Smooth muscle cell (in vitro differentiated cells): ENCODE measurements at regions not wholly inside any gene's neighbourhood (a gene's known extent, or its start where the extent isn't known, plus 50 kb on each side); places are given as distances from the start of the nearest gene placed in this dataset.

ENCODE experiments used
- DNase-seq: peaks from one replicate; lab custom pipeline; 2025; ENCODE audit not compliant: unreplicated experiment; lab: John Stamatoyannopoulos, UW
- H2AFZ ChIP-seq: fragments of 200-600 bp; sonication (generic); 2 replicates; pipeline ENCODE4 v1.6.0; 2016; ENCODE audit warnings: antibody characterized with exemption, low read depth, mild to moderate bottlenecking
- H3F3A ChIP-seq: fragments of 200-600 bp; sonication (generic); 2 replicates; pipeline ENCODE4 v1.6.0; 2017; ENCODE audit warnings: antibody characterized with exemption, low read depth
- H3K27ac ChIP-seq: fragments of 200-600 bp; sonication (generic); 2 replicates; pipeline ENCODE4 v1.5.1; 2016; ENCODE audit warnings: low read depth, mild to moderate bottlenecking
- H3K27me3 ChIP-seq: fragments of 200-600 bp; sonication (generic); 2 replicates; pipeline ENCODE4 v1.6.1; 2016; ENCODE audit warnings: low read depth, mild to moderate bottlenecking
- H3K36me3 ChIP-seq: fragments of 200-600 bp; sonication (generic); 2 replicates; pipeline ENCODE4 v1.5.1; 2016; ENCODE audit warnings: low read depth
- H3K4me1 ChIP-seq: fragments of 200-600 bp; sonication (generic); 2 replicates; pipeline ENCODE4 v1.5.1; 2016; ENCODE audit warnings: low read depth
- H3K4me2 ChIP-seq: fragments of 200-600 bp; sonication (generic); 2 replicates; pipeline ENCODE4 v1.6.0; 2016; ENCODE audit warnings: mild to moderate bottlenecking
- H3K4me3 ChIP-seq: fragments of 200-600 bp; sonication (generic); 2 replicates; pipeline ENCODE4 v1.5.1; 2016; ENCODE audit warnings: mild to moderate bottlenecking
- H3K79me2 ChIP-seq: fragments of 200-600 bp; sonication (generic); 2 replicates; pipeline ENCODE4 v1.6.0; 2016; ENCODE audit warnings: low read depth, mild to moderate bottlenecking
- H3K9ac ChIP-seq: fragments of 200-600 bp; sonication (generic); 2 replicates; pipeline ENCODE4 v1.6.0; 2016; ENCODE audit warnings: low read depth
- H3K9me3 ChIP-seq: fragments of 200-600 bp; sonication (generic); replicated peaks from 2 replicates; pipeline ENCODE4 v1.5.1; 2016; ENCODE audit warnings: low read depth
- H4K20me1 ChIP-seq: fragments of 200-600 bp; sonication (generic); 2 replicates; pipeline ENCODE4 v1.6.0; 2016; ENCODE audit warnings: low read depth
- CTCF ChIP-seq: fragments of 200-600 bp; sonication (generic); IDR thresholded peaks from 2 replicates; pipeline ENCODE4 v1.5.1; 2017; ENCODE audit warnings: borderline replicate concordance, mild to moderate bottlenecking, antibody characterized with exemption; ENCODE audit not compliant: insufficient read depth, poor library complexity, severe bottlenecking
- WGBS: methylation state at CpG from one replicate; pipeline ENCODE4 v1.1.7; 2016; ENCODE audit warnings: low lambda C conversion rate; 5-methylcytosine and 5-hydroxymethylcytosine counted together

- Histone ChIP-seq H3K27ac (no peak overlapping the region), H3K9ac (no peak overlapping the region), H3K9me3 (no peaks in the 10 kb centered on the region), H3K4me2 (no peak overlapping the region), H4K20me1 (no peaks in the 10 kb centered on the region), H3K4me3 (no peak overlapping the region), H3K79me2 (no peaks in the 10 kb centered on the region), H3K36me3 (no peaks in the 10 kb centered on the region), H2AFZ (no peak overlapping the region), H3K27me3 (no peaks in the 10 kb centered on the region), H3F3A (peaks cover 33% of the 10 kb centered on the region), H3K4me1 (peaks cover 19% of the 10 kb centered on the region)
- 76% methylated on average over 10 of the region's 10 CpGs for WGBS
- peak; percentile 13 for TF ChIP-seq CTCF
- DNase-seq = no peak
Measured at GRCh38 chr10:121112579-121113384, 261.6 kb downstream of the WDR11 start.

- no peaks in the 10 kb centered on the region for H3K9me3 ChIP-seq
- H3K36me3 ChIP-seq = no peaks in the 10 kb centered on the region
- no peak overlapping the region for H3K9ac ChIP-seq
- H3K79me2 ChIP-seq = no peaks in the 10 kb centered on the region
- H3K27ac ChIP-seq = peak overlapping the region; percentile 34
- H3K4me2 ChIP-seq = peak overlapping the region; percentile 28
- no peak for DNase-seq
- TF ChIP-seq CTCF = no peak
- H3K27me3 ChIP-seq = no peaks in the 10 kb centered on the region
- H3F3A ChIP-seq = peaks cover 33% of the 10 kb centered on the region
- no peak overlapping the region for H3K4me3 ChIP-seq
- no peaks in the 10 kb centered on the region for H4K20me1 ChIP-seq
- peaks cover 19% of the 10 kb centered on the region for H3K4me1 ChIP-seq
- H2AFZ ChIP-seq = no peak overlapping the region
Measured at GRCh38 chr10:121113385-121113696, 262.2 kb downstream of the WDR11 start.

GRCh38 chr10:121113911-121114310, 262.7 kb downstream of the WDR11 start:
- H3K9me3 ChIP-seq = no peaks in the 10 kb centered on the region
- H3K9ac ChIP-seq = no peak overlapping the region
- H3K27ac ChIP-seq = peak overlapping the region; percentile 34
- no peak for DNase-seq
- no peak overlapping the region for H3K4me3 ChIP-seq
- H2AFZ ChIP-seq = no peak overlapping the region
- H3K27me3 ChIP-seq = no peaks in the 10 kb centered on the region
- no peak for TF ChIP-seq CTCF
- peaks cover 19% of the 10 kb centered on the region for H3K4me1 ChIP-seq
- no peaks in the 10 kb centered on the region for H3K79me2 ChIP-seq
- no peaks in the 10 kb centered on the region for H3K36me3 ChIP-seq
- 6% methylated on average over 3 of the region's 3 CpGs for WGBS
- H4K20me1 ChIP-seq = no peaks in the 10 kb centered on the region
- peak overlapping the region; percentile 28 for H3K4me2 ChIP-seq
- peaks cover 31% of the 10 kb centered on the region for H3F3A ChIP-seq

- Histone ChIP-seq H4K20me1 (no peaks in the 10 kb centered on the region), H3K9ac (no peak overlapping the region), H3F3A (peaks cover 25% of the 10 kb centered on the region), H3K36me3 (no peaks in the 10 kb centered on the region), H3K4me3 (no peak overlapping the region), H3K9me3 (no peaks in the 10 kb centered on the region), H3K4me1 (peaks cover 19% of the 10 kb centered on the region), H3K27ac (no peak overlapping the region), H3K27me3 (no peaks in the 10 kb centered on the region), H3K4me2 (no peak overlapping the region), H3K79me2 (no peaks in the 10 kb centered on the region), H2AFZ (no peak overlapping the region)
- DNase-seq = no peak
- whole genome bisulfite sequencing = 88% methylated on average over 1 of the region's 1 CpG
- TF ChIP-seq CTCF = no peak
Measured at GRCh38 chr10:121115154-121115553, 264.0 kb downstream of the WDR11 start.
